MCF 10A (cell line): ENCODE measurements at regions not wholly inside any gene's neighbourhood (a gene's known extent, or its start where the extent isn't known, plus 50 kb on each side); places are given as distances from the start of the nearest gene placed in this dataset.
"Not testable (repeated sequence)": the region's sequence is repeated elsewhere in the genome, so short reads cannot be mapped to it uniquely, and the experiment has no call there.

ENCODE experiments used
- BruUV-seq: library from RNA; stranded (reverse); fragments of 400-500 nt; replicated peaks from 2 replicates; lab custom pipeline; 2021; lab: Mats Ljungman, UMichigan
- CTCF ChIA-PET: fragments of 300-600 bp; sonication (Branson Sonifier 250); formaldehyde crosslinking; extraction: SDS; loops from one replicate; lab custom pipeline; 2021; ENCODE audit warnings: antibody characterized with exemption, inconsistent platforms; lab: Yijun Ruan, JAX
- POLR2A ChIA-PET: fragments of 300-600, 350-650 bp; sonication (Branson Sonifier 250); formaldehyde crosslinking; extraction: SDS; loops from one replicate; lab custom pipeline; 2020; ENCODE audit warnings: antibody characterized with exemption, inconsistent platforms; lab: Yijun Ruan, JAX
- DNase-seq: peaks from one replicate; pipeline ENCODE4 v3.0.0-alpha.2; 2018; ENCODE audit not compliant: unreplicated experiment
- H3K27ac Mint-ChIP-seq: one replicate; pipeline ENCODE4 v1.8.0; 2022; ENCODE audit warnings: mild to moderate bottlenecking, low read depth, mixed read lengths; ENCODE audit not compliant: unreplicated experiment
- H3K27me3 Mint-ChIP-seq: one replicate; pipeline ENCODE4 v1.8.0; 2022; ENCODE audit warnings: mixed read lengths; ENCODE audit not compliant: insufficient read depth, unreplicated experiment
- H3K36me3 Mint-ChIP-seq: one replicate; pipeline ENCODE4 v1.8.0; 2022; ENCODE audit warnings: mild to moderate bottlenecking, moderate library complexity, mixed read lengths; ENCODE audit not compliant: insufficient read depth, unreplicated experiment
- H3K4me1 Mint-ChIP-seq: one replicate; pipeline ENCODE4 v1.8.0; 2022; ENCODE audit warnings: mixed read lengths; ENCODE audit not compliant: insufficient read depth, unreplicated experiment
- H3K4me3 Mint-ChIP-seq: one replicate; pipeline ENCODE4 v1.8.0; 2022; ENCODE audit warnings: mild to moderate bottlenecking, moderate library complexity, mixed read lengths; ENCODE audit not compliant: unreplicated experiment
- H3K9me3 Mint-ChIP-seq: one replicate; pipeline ENCODE4 v1.8.0; 2022; ENCODE audit warnings: mixed read lengths; ENCODE audit not compliant: unreplicated experiment
- CTCF ChIP-seq: fragments of 200-600 bp; IDR thresholded peaks from one replicate; pipeline ENCODE4 v1.8.0; 2022; ENCODE audit warnings: antibody characterized with exemption, mild to moderate bottlenecking; ENCODE audit not compliant: unreplicated experiment
- intact Hi-C: fragments of 100-400 bp; cut with micrococcal nuclease; formaldehyde crosslinking; loops from 2 replicates; pipeline ENCODE4 v1.14.1; 2022

GRCh38 chrX:47746446-47746845 lies 87.5 kb upstream of the UXT start:
- POLR2A ChIA-PET = no interaction called here
- Mint-ChIP-seq H3K9me3 (no peaks in the 10 kb centered on the region), H3K4me3 (no peak overlapping the region), H3K4me1 (no peaks in the 10 kb centered on the region), H3K27me3 (no peaks in the 10 kb centered on the region), H3K27ac (no peak overlapping the region), H3K36me3 (no peaks in the 10 kb centered on the region)
- no peak for DNase-seq
- intact Hi-C loops = no loop called here
- no TSS peak for BruUV-seq
- CTCF ChIA-PET = interaction anchor here (0.7 kb wide), 1 partner anchor 117 kb away, joined by 3 read pairs; no protein-coding TSS in a partner anchor
- no peak for TF ChIP-seq CTCF

- no peaks in the 10 kb centered on the region for H3K9me3 Mint-ChIP-seq
- POLR2A ChIA-PET = no interaction called here
- intact Hi-C loops = no loop called here
- H3K27ac Mint-ChIP-seq = no peak overlapping the region
- BruUV-seq = no TSS peak
- H3K27me3 Mint-ChIP-seq = no peaks in the 10 kb centered on the region
- H3K4me3 Mint-ChIP-seq = no peak overlapping the region
- TF ChIP-seq CTCF = no peak
- no peaks in the 10 kb centered on the region for H3K4me1 Mint-ChIP-seq
- CTCF ChIA-PET = no interaction called here
- no peaks in the 10 kb centered on the region for H3K36me3 Mint-ChIP-seq
- DNase-seq = no peak
These were observed 86.4 kb upstream of the UXT start for GRCh38 chrX:47745416-47745815.

GRCh38 chrX:47743504-47743903 lies 84.5 kb upstream of the UXT start:
- intact Hi-C loops = no loop called here
- peak; percentile 13 for DNase-seq
- Mint-ChIP-seq H3K9me3 (no peaks in the 10 kb centered on the region), H3K27ac (no peak overlapping the region), H3K4me1 (no peaks in the 10 kb centered on the region), H3K27me3 (no peaks in the 10 kb centered on the region), H3K36me3 (no peaks in the 10 kb centered on the region), H3K4me3 (no peak overlapping the region)
- ChIA-PET POLR2A (no interaction called here), CTCF (no interaction called here)
- no TSS peak for BruUV-seq
- no peak for TF ChIP-seq CTCF

GRCh38 chrX:47738870-47739269 lies 79.9 kb upstream of the UXT start:
- POLR2A ChIA-PET, intact Hi-C loops, CTCF ChIA-PET, H3K9me3 Mint-ChIP-seq, DNase-seq, H3K4me1 Mint-ChIP-seq, H3K36me3 Mint-ChIP-seq, BruUV-seq, H3K27ac Mint-ChIP-seq, H3K4me3 Mint-ChIP-seq, H3K27me3 Mint-ChIP-seq: not testable (repeated sequence)

- peaks cover 27% of the 10 kb centered on the region for H3K9me3 Mint-ChIP-seq
- no peak overlapping the region for H3K27ac Mint-ChIP-seq
- DNase-seq = no peak
- ChIA-PET POLR2A (no interaction called here), CTCF (no interaction called here)
- H3K4me1 Mint-ChIP-seq = no peaks in the 10 kb centered on the region
- no peaks in the 10 kb centered on the region for H3K36me3 Mint-ChIP-seq
- no peak for TF ChIP-seq CTCF
- no TSS peak for BruUV-seq
- intact Hi-C loops = no loop called here
- peaks cover 15% of the 10 kb centered on the region for H3K27me3 Mint-ChIP-seq
- H3K4me3 Mint-ChIP-seq = no peak overlapping the region
These were observed 64.7 kb upstream of the UXT start for GRCh38 chrX:47723689-47724088.
